ENCODE measurements at regions not wholly inside any gene's neighbourhood (a gene's known extent, or its start where the extent isn't known, plus 50 kb on each side); places are given as distances from the start of the nearest gene placed in this dataset.
"Not testable (repeated sequence)": the region's sequence is repeated elsewhere in the genome, so short reads cannot be mapped to it uniquely, and the experiment has no call there.

- DNase-seq (ENCODE audit: low spot score): peak; percentile 72
Observed at GRCh38 chr9:100714372-100715099, 136.7 kb downstream of the CAVIN4 start.

GRCh38 chr9:100715100-100715380 lies 137.2 kb downstream of the CAVIN4 start:
- DNase-seq (ENCODE audit: low spot score): no peak

GRCh38 chr9:100718717-100719116 lies 140.8 kb downstream of the CAVIN4 start:
- DNase-seq (ENCODE audit: low spot score): no peak

GRCh38 chr9:100720922-100721321 lies 143.0 kb downstream of the CAVIN4 start:
- DNase-seq (ENCODE audit: low spot score): no peak

- no peak for DNase-seq (ENCODE audit: low spot score)
Observed at GRCh38 chr9:100724886-100725285, 147.0 kb downstream of the CAVIN4 start.

GRCh38 chr9:100725371-100725770 lies 147.5 kb downstream of the CAVIN4 start:
- no peak for DNase-seq (ENCODE audit: low spot score)

GRCh38 chr9:100729336-100729895 lies 151.5 kb downstream of the CAVIN4 start:
- no peak for DNase-seq (ENCODE audit: low spot score)

- DNase-seq (ENCODE audit: low spot score): no peak
Observed at GRCh38 chr9:100730086-100730485, 152.2 kb downstream of the CAVIN4 start.

GRCh38 chr9:100731038-100731556 lies 153.2 kb downstream of the CAVIN4 start:
- DNase-seq (ENCODE audit: low spot score): no peak

GRCh38 chr9:100731557-100731956 lies 153.7 kb downstream of the CAVIN4 start:
- no peak for DNase-seq (ENCODE audit: low spot score)

- DNase-seq (ENCODE audit: low spot score): no peak
Observed at GRCh38 chr9:100739208-100739607, 161.3 kb downstream of the CAVIN4 start.

GRCh38 chr9:100739666-100740065 lies 161.8 kb downstream of the CAVIN4 start:
- no peak for DNase-seq (ENCODE audit: low spot score)

GRCh38 chr9:100748930-100749329 lies 171.1 kb downstream of the CAVIN4 start:
- DNase-seq (ENCODE audit: low spot score): not testable (repeated sequence)

- DNase-seq (ENCODE audit: low spot score): no peak
Observed at GRCh38 chr9:100756217-100756616, 178.3 kb downstream of the CAVIN4 start.

GRCh38 chr9:100759215-100759614 lies 181.3 kb downstream of the CAVIN4 start:
- no peak for DNase-seq (ENCODE audit: low spot score)

- DNase-seq (ENCODE audit: low spot score): no peak
Observed at GRCh38 chr9:100761276-100761802, 183.5 kb downstream of the CAVIN4 start.

GRCh38 chr9:100774326-100774725 lies 196.4 kb downstream of the CAVIN4 start:
- no peak for DNase-seq (ENCODE audit: low spot score)

GRCh38 chr9:100774962-100775361 lies 197.1 kb downstream of the CAVIN4 start:
- DNase-seq (ENCODE audit: low spot score): no peak

- no peak for DNase-seq (ENCODE audit: low spot score)
Observed at GRCh38 chr9:100775912-100776311, 198.0 kb downstream of the CAVIN4 start.

- DNase-seq (ENCODE audit: low spot score): no peak
Observed at GRCh38 chr9:100784755-100785154, 206.9 kb downstream of the CAVIN4 start.

GRCh38 chr9:100785946-100786345 lies 208.1 kb downstream of the CAVIN4 start:
- DNase-seq (ENCODE audit: low spot score): no peak

GRCh38 chr9:100794738-100795269 lies 216.9 kb downstream of the CAVIN4 start:
- no peak for DNase-seq (ENCODE audit: low spot score)

- DNase-seq (ENCODE audit: low spot score): no peak
Observed at GRCh38 chr9:100803956-100804355, 224.6 kb upstream of the PLPPR1 start.
